MCF 10A (cell line): ENCODE measurements at regions not wholly inside any gene's neighbourhood (a gene's known extent, or its start where the extent isn't known, plus 50 kb on each side); places are given as distances from the start of the nearest gene placed in this dataset.

Experiments
- BruUV-seq: library from RNA; stranded (reverse); fragments of 400-500 nt; replicated peaks from 2 replicates; lab custom pipeline; 2021; lab: Mats Ljungman, UMichigan
- CTCF ChIA-PET: fragments of 300-600 bp; sonication (Branson Sonifier 250); formaldehyde crosslinking; extraction: SDS; loops from one replicate; lab custom pipeline; 2021; ENCODE audit warnings: antibody characterized with exemption, inconsistent platforms; lab: Yijun Ruan, JAX
- POLR2A ChIA-PET: fragments of 300-600, 350-650 bp; sonication (Branson Sonifier 250); formaldehyde crosslinking; extraction: SDS; loops from one replicate; lab custom pipeline; 2020; ENCODE audit warnings: antibody characterized with exemption, inconsistent platforms; lab: Yijun Ruan, JAX
- DNase-seq: peaks from one replicate; pipeline ENCODE4 v3.0.0-alpha.2; 2018; ENCODE audit not compliant: unreplicated experiment
- H3K27ac Mint-ChIP-seq: one replicate; pipeline ENCODE4 v1.8.0; 2022; ENCODE audit warnings: mild to moderate bottlenecking, low read depth, mixed read lengths; ENCODE audit not compliant: unreplicated experiment
- H3K27me3 Mint-ChIP-seq: one replicate; pipeline ENCODE4 v1.8.0; 2022; ENCODE audit warnings: mixed read lengths; ENCODE audit not compliant: insufficient read depth, unreplicated experiment
- H3K36me3 Mint-ChIP-seq: one replicate; pipeline ENCODE4 v1.8.0; 2022; ENCODE audit warnings: mild to moderate bottlenecking, moderate library complexity, mixed read lengths; ENCODE audit not compliant: insufficient read depth, unreplicated experiment
- H3K4me1 Mint-ChIP-seq: one replicate; pipeline ENCODE4 v1.8.0; 2022; ENCODE audit warnings: mixed read lengths; ENCODE audit not compliant: insufficient read depth, unreplicated experiment
- H3K4me3 Mint-ChIP-seq: one replicate; pipeline ENCODE4 v1.8.0; 2022; ENCODE audit warnings: mild to moderate bottlenecking, moderate library complexity, mixed read lengths; ENCODE audit not compliant: unreplicated experiment
- H3K9me3 Mint-ChIP-seq: one replicate; pipeline ENCODE4 v1.8.0; 2022; ENCODE audit warnings: mixed read lengths; ENCODE audit not compliant: unreplicated experiment
- CTCF ChIP-seq: fragments of 200-600 bp; IDR thresholded peaks from one replicate; pipeline ENCODE4 v1.8.0; 2022; ENCODE audit warnings: antibody characterized with exemption, mild to moderate bottlenecking; ENCODE audit not compliant: unreplicated experiment
- intact Hi-C: fragments of 100-400 bp; cut with micrococcal nuclease; formaldehyde crosslinking; loops from 2 replicates; pipeline ENCODE4 v1.14.1; 2022

- Mint-ChIP-seq H3K27me3 (no peaks in the 10 kb centered on the region), H3K36me3 (no peaks in the 10 kb centered on the region), H3K4me1 (no peaks in the 10 kb centered on the region), H3K27ac (no peak overlapping the region), H3K4me3 (no peak overlapping the region), H3K9me3 (no peaks in the 10 kb centered on the region)
- ChIA-PET CTCF (interaction anchor here (0.6 to 1.6 kb wide), 3 partner anchors 9 to 1007 kb away, joined by 3 to 5 read pairs (median 4); no protein-coding TSS in a partner anchor), POLR2A (interaction anchor here (0.7 kb wide), 1 partner anchor 76 kb away, joined by 3 read pairs; no protein-coding TSS in a partner anchor)
- intact Hi-C loops = no loop called here
- BruUV-seq = no TSS peak
- TF ChIP-seq CTCF = no peak
- DNase-seq = no peak
Observed at GRCh38 chr1:239725371-239725770, 339.0 kb downstream of the CHRM3 start.

- BruUV-seq = no TSS peak
- H3K4me1 Mint-ChIP-seq = no peaks in the 10 kb centered on the region
- H3K27ac Mint-ChIP-seq = no peak overlapping the region
- H3K4me3 Mint-ChIP-seq = no peak overlapping the region
- ChIA-PET CTCF (interaction anchor here (0.6 to 1.6 kb wide), 3 partner anchors 12 to 1007 kb away, joined by 3 to 5 read pairs (median 4); no protein-coding TSS in a partner anchor), POLR2A (no interaction called here)
- TF ChIP-seq CTCF = no peak
- no peaks in the 10 kb centered on the region for H3K27me3 Mint-ChIP-seq
- intact Hi-C loops = no loop called here
- DNase-seq = no peak
- H3K9me3 Mint-ChIP-seq = no peaks in the 10 kb centered on the region
- no peaks in the 10 kb centered on the region for H3K36me3 Mint-ChIP-seq
Observed at GRCh38 chr1:239725933-239726332, 339.6 kb downstream of the CHRM3 start.

GRCh38 chr1:239730378-239730777 is 344.0 kb downstream of the CHRM3 start:
- CTCF ChIA-PET = interaction anchor here (0.6 to 0.7 kb wide), 3 partner anchors 31 to 1330 kb away, joined by 3 to 5 read pairs (median 4); no protein-coding TSS in a partner anchor
- no peak for TF ChIP-seq CTCF
- Mint-ChIP-seq H3K4me1 (no peaks in the 10 kb centered on the region), H3K4me3 (no peak overlapping the region), H3K9me3 (no peaks in the 10 kb centered on the region), H3K27ac (no peak overlapping the region), H3K36me3 (no peaks in the 10 kb centered on the region), H3K27me3 (no peaks in the 10 kb centered on the region)
- POLR2A ChIA-PET = no interaction called here
- DNase-seq = no peak
- intact Hi-C loops = no loop called here
- BruUV-seq = no TSS peak

GRCh38 chr1:239731082-239731748 is 344.8 kb downstream of the CHRM3 start:
- no peaks in the 10 kb centered on the region for H3K9me3 Mint-ChIP-seq
- no peak overlapping the region for H3K4me3 Mint-ChIP-seq
- DNase-seq = no peak
- no peak overlapping the region for H3K27ac Mint-ChIP-seq
- H3K36me3 Mint-ChIP-seq = no peaks in the 10 kb centered on the region
- no TSS peak for BruUV-seq
- CTCF ChIA-PET = interaction anchor here (0.6 to 0.7 kb wide), 2 partner anchors 30 to 58 kb away, joined by 3 to 4 read pairs; no protein-coding TSS in a partner anchor
- intact Hi-C loops = no loop called here
- no peaks in the 10 kb centered on the region for H3K27me3 Mint-ChIP-seq
- no peak for TF ChIP-seq CTCF
- no peaks in the 10 kb centered on the region for H3K4me1 Mint-ChIP-seq
- POLR2A ChIA-PET = no interaction called here
